Cardiac muscle cell (in vitro differentiated cells and primary cell): ENCODE measurements at regions not wholly inside any gene's neighbourhood (a gene's known extent, or its start where the extent isn't known, plus 50 kb on each side); places are given as distances from the start of the nearest gene placed in this dataset.

ENCODE experiments used
- DNase-seq, 2 donors: peaks; one replicate each; pipeline versions ENCODE4 v3.0.0 to v3.0.0-alpha.2; 2010 to 2017; ENCODE audit warnings: low read depth in 1 of 2, low spot score in 1 of 2
- H3K27ac ChIP-seq: fragments of 200-600 bp; sonication (generic); 2 replicates; pipeline ENCODE4 v1.5.1; 2016
- H3K27me3 ChIP-seq: fragments of 200-600 bp; sonication (generic); 2 replicates; pipeline ENCODE4 v1.6.0; 2016; ENCODE audit warnings: control low read depth
- H3K36me3 ChIP-seq: fragments of 200-600 bp; sonication (generic); 2 replicates; pipeline ENCODE4 v1.5.1; 2016; ENCODE audit warnings: control low read depth
- H3K4me1 ChIP-seq: fragments of 200-600 bp; sonication (generic); 2 replicates; pipeline ENCODE4 v1.8.1; 2017; ENCODE audit warnings: low read depth, mild to moderate bottlenecking, mixed run types
- H3K4me3 ChIP-seq: fragments of 200-600 bp; sonication (generic); 2 replicates; pipeline ENCODE4 v1.5.1; 2016; ENCODE audit warnings: mild to moderate bottlenecking
- H3K9me3 ChIP-seq: fragments of 200-600 bp; sonication (generic); 2 replicates; pipeline ENCODE4 v1.5.1; 2017; ENCODE audit warnings: low read depth, mild to moderate bottlenecking, control low read depth
- TF ChIP-seq, protein P1 (sequence below): IDR thresholded peaks from 2 replicates; pipeline ENCODE4 v1.5.1; 2012; ENCODE audit warnings: low read depth, mild to moderate bottlenecking, low read length

DNA sequence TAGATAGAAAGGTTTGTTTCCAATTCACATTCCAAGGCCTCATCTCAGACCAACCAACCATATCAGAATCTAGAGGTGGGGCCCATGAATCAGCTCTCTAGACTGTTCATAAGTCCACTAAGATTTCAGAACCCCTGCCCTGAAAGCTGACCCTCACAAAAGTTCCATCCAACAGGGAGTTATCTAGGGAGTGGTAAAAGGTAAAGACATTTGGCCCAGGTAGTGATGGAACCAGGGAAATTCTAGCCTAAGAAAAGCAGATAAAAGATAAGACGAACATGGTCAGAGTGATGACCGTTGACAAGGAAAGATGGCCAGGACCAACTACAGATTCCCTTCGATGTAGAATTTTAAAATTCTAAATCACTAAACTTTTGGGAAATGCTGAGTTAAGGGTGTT lies 198.0 kb upstream of the NEBL start:
- no peaks in the 10 kb centered on the region for H3K36me3 ChIP-seq
- H3K9me3 ChIP-seq = no peaks in the 10 kb centered on the region
- H3K4me3 ChIP-seq = no peak overlapping the region
- H3K27me3 ChIP-seq = no peaks in the 10 kb centered on the region
- H3K4me1 ChIP-seq = peaks cover 17% of the 10 kb centered on the region
- no peak for DNase-seq
- TF ChIP-seq, protein P1, sequence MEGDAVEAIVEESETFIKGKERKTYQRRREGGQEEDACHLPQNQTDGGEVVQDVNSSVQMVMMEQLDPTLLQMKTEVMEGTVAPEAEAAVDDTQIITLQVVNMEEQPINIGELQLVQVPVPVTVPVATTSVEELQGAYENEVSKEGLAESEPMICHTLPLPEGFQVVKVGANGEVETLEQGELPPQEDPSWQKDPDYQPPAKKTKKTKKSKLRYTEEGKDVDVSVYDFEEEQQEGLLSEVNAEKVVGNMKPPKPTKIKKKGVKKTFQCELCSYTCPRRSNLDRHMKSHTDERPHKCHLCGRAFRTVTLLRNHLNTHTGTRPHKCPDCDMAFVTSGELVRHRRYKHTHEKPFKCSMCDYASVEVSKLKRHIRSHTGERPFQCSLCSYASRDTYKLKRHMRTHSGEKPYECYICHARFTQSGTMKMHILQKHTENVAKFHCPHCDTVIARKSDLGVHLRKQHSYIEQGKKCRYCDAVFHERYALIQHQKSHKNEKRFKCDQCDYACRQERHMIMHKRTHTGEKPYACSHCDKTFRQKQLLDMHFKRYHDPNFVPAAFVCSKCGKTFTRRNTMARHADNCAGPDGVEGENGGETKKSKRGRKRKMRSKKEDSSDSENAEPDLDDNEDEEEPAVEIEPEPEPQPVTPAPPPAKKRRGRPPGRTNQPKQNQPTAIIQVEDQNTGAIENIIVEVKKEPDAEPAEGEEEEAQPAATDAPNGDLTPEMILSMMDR = no peak
- H3K27ac ChIP-seq = no peak overlapping the region

DNA sequence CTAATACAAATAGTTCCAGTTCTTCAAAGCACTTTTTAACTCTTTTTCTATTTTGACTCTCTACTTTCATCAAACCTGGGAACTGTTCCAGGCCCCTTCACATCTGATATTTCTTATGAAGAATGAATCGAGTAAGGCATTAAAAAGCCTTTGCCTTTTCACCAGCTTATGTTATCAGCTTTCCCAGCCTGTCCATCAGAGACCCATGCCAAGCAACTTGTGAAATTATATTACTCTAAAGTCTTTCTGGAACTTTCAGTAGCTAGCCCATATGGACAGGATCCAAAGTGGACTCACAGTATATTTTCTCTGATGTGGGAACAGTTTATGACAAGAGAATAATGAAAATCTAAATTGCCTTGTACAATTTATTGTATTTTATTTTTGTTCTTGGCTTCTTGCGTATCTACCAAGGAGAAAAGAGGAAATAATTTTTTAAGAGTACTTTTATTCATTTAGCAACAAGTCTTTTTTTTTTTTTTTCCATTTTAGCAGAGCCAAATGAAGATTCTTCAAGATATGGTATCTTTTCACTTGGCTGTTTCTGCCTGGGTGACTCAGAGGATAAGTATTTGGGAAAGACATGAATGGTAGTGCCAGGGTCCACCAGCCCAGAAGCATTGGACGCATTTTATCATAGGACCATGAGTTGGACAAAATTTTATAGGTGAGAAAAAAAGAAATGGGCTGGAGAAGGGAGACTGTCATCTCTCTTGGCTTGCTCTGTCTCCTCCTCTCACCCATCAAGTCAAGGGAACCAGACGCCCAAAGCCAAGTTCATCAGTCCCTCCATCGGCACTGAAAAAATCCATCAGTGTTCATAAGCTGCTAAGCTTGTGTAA lies 195.8 kb upstream of the NEBL start:
- no peak overlapping the region for H3K27ac ChIP-seq
- no peaks in the 10 kb centered on the region for H3K9me3 ChIP-seq
- no peak overlapping the region for H3K4me3 ChIP-seq
- H3K36me3 ChIP-seq = no peaks in the 10 kb centered on the region
- DNase-seq = peak in 1 of 2 donors; percentile 82
- TF ChIP-seq, protein P1 = no peak
- peaks cover 13% of the 10 kb centered on the region for H3K4me1 ChIP-seq
- H3K27me3 ChIP-seq = no peaks in the 10 kb centered on the region

DNA sequence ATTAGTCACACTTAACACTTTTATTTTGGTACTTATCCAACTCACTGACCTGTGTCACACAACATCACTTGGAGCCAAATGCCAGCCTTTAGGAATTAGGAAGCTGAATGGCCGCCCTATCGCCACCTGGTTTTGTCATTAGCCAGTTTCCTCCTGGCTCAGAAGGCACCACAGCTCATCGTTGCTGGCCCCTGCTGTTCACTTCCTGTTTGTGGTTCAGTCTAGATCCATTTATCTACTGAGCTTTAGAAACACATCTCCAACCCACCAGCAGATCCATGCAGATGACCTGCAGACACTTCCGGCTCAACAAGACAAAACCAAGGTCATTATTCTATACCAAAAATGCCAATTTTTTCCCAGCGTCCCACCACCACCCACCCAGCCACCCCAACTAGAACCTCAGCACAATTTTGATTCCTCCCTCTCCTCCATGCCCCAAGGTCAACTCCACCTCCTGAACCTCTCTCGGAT lies 193.5 kb upstream of the NEBL start:
- TF ChIP-seq, protein P1 = no peak
- Histone ChIP-seq H3K27me3 (no peaks in the 10 kb centered on the region), H3K4me1 (peaks cover 13% of the 10 kb centered on the region), H3K4me3 (no peak overlapping the region), H3K9me3 (no peaks in the 10 kb centered on the region), H3K27ac (no peak overlapping the region), H3K36me3 (no peaks in the 10 kb centered on the region)
- no peak for DNase-seq

DNA sequence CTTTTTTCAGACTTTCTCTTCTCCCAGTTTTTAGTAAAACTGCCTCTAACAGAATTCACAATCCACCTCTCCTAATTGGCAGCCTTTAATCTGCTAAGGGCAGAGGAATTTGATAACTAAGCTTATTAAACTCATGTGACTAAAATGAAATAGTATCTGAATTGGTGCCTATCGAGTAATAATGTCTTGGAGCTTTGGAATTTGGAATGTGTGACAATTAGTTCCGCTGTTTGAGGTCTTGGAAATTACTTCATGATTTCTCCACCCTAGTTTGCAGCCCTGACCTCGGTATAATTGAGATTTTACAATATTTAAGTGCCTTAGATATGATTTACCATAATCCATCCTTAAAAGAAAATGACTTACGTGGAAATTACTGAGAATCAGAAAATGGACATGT lies 190.4 kb upstream of the NEBL start:
- Histone ChIP-seq H3K27ac (no peak overlapping the region), H3K4me1 (peaks cover 7% of the 10 kb centered on the region), H3K4me3 (no peak overlapping the region), H3K36me3 (no peaks in the 10 kb centered on the region), H3K9me3 (no peaks in the 10 kb centered on the region), H3K27me3 (no peaks in the 10 kb centered on the region)
- no peak for DNase-seq
- TF ChIP-seq, protein P1 = no peak

DNA sequence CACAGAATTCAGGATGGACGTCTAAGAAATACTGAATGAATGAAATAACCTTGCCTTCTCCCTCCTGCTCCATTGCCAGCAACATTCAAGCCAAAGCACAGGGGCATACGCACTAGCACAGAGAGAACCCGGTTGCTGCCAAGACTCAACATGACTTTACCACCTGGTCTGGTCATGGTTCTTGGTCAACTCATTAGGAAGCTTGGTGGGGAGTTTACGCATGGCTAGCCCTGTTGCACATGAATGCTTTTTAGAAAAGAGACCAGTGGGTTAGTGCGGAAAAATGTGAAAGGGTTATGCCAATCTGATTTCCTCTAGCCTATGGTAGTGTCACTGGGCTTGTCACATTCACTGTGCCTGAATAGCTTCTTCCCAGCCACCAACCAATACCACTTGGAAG lies 187.6 kb upstream of the NEBL start:
- Histone ChIP-seq H3K36me3 (no peaks in the 10 kb centered on the region), H3K9me3 (no peaks in the 10 kb centered on the region), H3K4me3 (no peak overlapping the region), H3K27me3 (no peaks in the 10 kb centered on the region), H3K27ac (no peak overlapping the region), H3K4me1 (no peaks in the 10 kb centered on the region)
- TF ChIP-seq, protein P1 = no peak
- no peak for DNase-seq
